Upper lobe of right lung (tissue), 1 donor: ENCODE measurements at regions not wholly inside any gene's neighbourhood (a gene's known extent, or its start where the extent isn't known, plus 50 kb on each side); places are given as distances from the start of the nearest gene placed in this dataset.

Experiments used
- ATAC-seq: fragments of 200-7000 bp; cut with Tn5 transposase; one replicate; pipeline ENCODE4 v1.9.1; 2020; ENCODE audit warnings: mild to moderate bottlenecking, moderate library complexity
- DNase-seq: peaks from one replicate; pipeline ENCODE4 v3.0.0-alpha.2; 2020
- H3K27ac ChIP-seq: fragments of 200-600 bp; one replicate; pipeline ENCODE4 v1.8.0; 2022
- H3K27me3 ChIP-seq: fragments of 200-600 bp; one replicate; pipeline ENCODE4 v1.8.0; 2022; ENCODE audit warnings: mild to moderate bottlenecking
- H3K36me3 ChIP-seq: fragments of 200-600 bp; one replicate; pipeline ENCODE4 v1.8.0; 2022
- H3K4me1 ChIP-seq: fragments of 200-600 bp; one replicate; pipeline ENCODE4 v1.8.0; 2022
- H3K4me3 ChIP-seq: fragments of 200-600 bp; one replicate; pipeline ENCODE4 v1.8.0; 2022; ENCODE audit warnings: mild to moderate bottlenecking
- H3K9me3 ChIP-seq: fragments of 200-600 bp; one replicate; pipeline ENCODE4 v1.8.0; 2022
- intact Hi-C: fragments of 100-400 bp; cut with DNase I; formaldehyde crosslinking; loops from one replicate; pipeline ENCODE4 v1.11.0; 2022
- TF ChIP-seq, protein P1 (sequence below): fragments of 200-600 bp; IDR thresholded peaks from one replicate; pipeline ENCODE4 v1.8.0; 2022; ENCODE audit warnings: antibody characterized with exemption
- donor health status: DM: no; HTN: yes; CAD: no; lungs with severe emphysema.

DNA sequence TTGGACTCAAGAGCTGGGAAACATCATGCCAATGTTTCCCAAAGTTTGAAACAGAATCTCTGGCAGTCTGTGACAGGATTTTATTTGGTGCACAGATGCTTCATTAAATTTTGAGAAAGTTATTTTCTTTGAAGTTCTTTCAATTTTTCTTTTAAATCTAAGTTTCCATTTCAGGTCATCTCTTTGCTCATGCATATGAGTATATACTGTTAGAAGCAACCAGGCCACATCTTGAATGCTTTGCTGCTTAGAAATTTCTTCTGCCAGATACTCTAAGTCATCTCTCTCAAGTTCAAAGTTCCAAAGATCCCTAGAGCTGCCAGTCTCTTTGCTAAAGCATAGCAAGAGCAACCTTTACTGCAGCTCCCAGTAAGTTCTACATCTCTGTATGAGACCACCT lies 59.1 kb upstream of the CCDC28A start:
- no peaks in the 10 kb centered on the region for H3K9me3 ChIP-seq
- no peak for DNase-seq
- TF ChIP-seq, protein P1, sequence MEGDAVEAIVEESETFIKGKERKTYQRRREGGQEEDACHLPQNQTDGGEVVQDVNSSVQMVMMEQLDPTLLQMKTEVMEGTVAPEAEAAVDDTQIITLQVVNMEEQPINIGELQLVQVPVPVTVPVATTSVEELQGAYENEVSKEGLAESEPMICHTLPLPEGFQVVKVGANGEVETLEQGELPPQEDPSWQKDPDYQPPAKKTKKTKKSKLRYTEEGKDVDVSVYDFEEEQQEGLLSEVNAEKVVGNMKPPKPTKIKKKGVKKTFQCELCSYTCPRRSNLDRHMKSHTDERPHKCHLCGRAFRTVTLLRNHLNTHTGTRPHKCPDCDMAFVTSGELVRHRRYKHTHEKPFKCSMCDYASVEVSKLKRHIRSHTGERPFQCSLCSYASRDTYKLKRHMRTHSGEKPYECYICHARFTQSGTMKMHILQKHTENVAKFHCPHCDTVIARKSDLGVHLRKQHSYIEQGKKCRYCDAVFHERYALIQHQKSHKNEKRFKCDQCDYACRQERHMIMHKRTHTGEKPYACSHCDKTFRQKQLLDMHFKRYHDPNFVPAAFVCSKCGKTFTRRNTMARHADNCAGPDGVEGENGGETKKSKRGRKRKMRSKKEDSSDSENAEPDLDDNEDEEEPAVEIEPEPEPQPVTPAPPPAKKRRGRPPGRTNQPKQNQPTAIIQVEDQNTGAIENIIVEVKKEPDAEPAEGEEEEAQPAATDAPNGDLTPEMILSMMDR, result no peak
- no peak overlapping the region for H3K4me3 ChIP-seq
- H3K36me3 ChIP-seq, result no peaks in the 10 kb centered on the region
- no peak for ATAC-seq
- intact Hi-C loops, result no loop called here
- no peaks in the 10 kb centered on the region for H3K27me3 ChIP-seq
- no peak overlapping the region for H3K27ac ChIP-seq
- peaks cover 2% of the 10 kb centered on the region for H3K4me1 ChIP-seq

DNA sequence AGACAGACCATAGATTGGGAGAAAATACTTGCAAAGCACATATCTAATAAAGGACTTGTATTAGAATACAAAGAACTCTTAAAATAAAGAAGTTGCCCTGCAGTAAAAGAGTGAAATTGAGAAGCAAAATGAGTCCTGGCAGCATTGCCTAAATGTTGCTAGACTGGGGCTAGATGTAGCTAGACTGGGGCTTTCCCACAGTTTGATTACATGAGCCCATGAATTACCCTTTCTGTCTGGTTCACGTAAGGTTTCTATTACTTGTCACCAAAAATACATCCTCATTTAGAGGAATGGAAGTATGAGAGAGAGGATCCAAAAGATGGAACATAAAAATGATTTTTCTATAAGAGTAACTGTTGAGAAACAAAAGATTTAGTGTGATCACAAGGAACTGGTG lies 57.6 kb upstream of the CCDC28A start:
- TF ChIP-seq, protein P1, result no peak
- Histone ChIP-seq H3K9me3 (no peaks in the 10 kb centered on the region), H3K27me3 (no peaks in the 10 kb centered on the region), H3K36me3 (no peaks in the 10 kb centered on the region), H3K4me1 (peaks cover 6% of the 10 kb centered on the region), H3K4me3 (no peak overlapping the region), H3K27ac (no peak overlapping the region)
- intact Hi-C loops, result no loop called here
- ATAC-seq, result no peak
- no peak for DNase-seq

DNA sequence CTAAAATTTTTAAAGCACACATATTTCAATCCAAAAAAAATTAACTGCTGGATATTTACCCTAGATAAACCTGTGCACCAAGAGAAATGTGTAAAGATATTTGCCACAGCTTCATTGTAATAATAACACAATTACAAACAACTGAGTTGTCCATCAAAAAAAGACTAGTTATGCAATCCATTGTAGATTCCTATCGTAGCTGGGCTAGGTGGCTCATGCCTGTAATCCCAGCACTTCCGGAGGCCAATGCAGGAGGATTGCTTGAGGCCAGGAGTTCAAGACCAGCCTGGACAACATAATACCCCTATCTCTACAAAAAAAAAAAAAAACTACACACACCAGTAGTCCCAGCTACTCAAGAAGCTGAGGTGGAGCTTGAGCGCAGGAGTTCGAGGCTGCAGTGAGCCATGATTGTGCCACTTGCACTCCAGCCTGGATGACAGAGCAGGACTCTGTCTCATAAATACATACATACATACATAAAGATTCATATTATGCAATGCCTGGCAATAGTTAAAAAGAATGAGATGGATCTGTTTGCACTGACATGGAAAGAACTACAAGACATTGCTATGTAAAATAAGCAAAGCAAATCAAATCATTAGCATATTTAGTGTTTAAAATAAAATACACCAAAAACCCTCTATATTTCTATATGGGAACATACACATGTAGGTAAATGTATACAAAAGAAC lies 56.5 kb upstream of the CCDC28A start:
- H3K36me3 ChIP-seq, result no peaks in the 10 kb centered on the region
- H3K4me3 ChIP-seq, result no peak overlapping the region
- H3K9me3 ChIP-seq, result no peaks in the 10 kb centered on the region
- no peak for ATAC-seq
- H3K4me1 ChIP-seq, result peaks cover 6% of the 10 kb centered on the region
- DNase-seq, result no peak
- intact Hi-C loops, result no loop called here
- H3K27me3 ChIP-seq, result no peaks in the 10 kb centered on the region
- H3K27ac ChIP-seq, result no peak overlapping the region
- TF ChIP-seq, protein P1, result no peak

DNA sequence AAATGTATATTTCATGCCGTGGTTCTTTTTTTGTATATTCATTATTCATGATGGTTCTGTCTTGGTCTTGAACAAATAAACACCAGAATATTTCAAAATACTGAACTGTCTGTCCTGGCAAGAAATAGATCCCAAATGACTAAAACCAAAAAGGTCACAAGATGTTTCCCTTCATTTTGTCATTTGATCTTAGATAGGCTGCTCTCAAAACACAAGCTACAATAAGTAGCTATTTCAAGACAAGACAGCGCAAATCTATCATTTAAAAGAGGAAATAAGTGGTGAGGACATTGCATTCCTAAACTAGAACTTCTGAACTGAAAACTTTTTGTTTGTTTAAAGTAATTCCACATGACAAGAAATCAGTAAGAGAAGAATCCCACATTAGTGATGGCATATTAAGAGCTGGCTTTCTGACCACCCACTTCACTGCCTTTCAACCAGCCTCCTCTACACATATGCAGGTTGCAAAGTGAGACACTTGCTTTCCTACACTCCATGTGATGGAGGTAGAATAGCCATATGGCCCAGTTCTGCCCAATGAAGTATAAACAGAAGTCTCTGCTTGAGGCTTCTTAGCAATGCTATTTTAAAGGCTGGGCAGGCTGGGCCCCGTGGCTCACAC lies 54.4 kb upstream of the CCDC28A start:
- intact Hi-C loops, result no loop called here
- DNase-seq (no peak), ATAC-seq (peak; percentile 47)
- H3K27ac ChIP-seq, result no peak overlapping the region
- no peak overlapping the region for H3K4me3 ChIP-seq
- no peaks in the 10 kb centered on the region for H3K36me3 ChIP-seq
- no peaks in the 10 kb centered on the region for H3K9me3 ChIP-seq
- TF ChIP-seq, protein P1, result no peak
- H3K27me3 ChIP-seq, result no peaks in the 10 kb centered on the region
- peaks cover 12% of the 10 kb centered on the region for H3K4me1 ChIP-seq

DNA sequence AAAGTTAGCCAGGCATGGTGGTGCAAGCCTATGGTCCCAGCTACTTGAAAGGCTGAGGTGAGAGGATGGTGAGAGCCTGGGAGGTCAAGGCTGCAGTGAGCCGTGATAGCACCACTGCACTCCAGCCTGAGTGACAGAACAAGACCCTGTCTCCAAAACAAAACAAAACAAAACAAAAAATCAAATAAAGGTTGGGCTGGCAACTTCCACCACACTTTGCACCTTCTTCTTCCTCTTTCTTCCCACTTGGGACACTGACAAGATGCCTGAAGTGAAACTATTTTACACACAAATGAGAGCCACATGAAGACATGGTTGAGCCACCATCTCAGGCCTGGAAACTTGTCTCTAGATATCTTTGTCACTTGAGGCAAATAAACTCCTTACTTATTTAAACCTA lies 53.8 kb upstream of the CCDC28A start:
- intact Hi-C loops, result no loop called here
- ATAC-seq, result peak; percentile 28
- TF ChIP-seq, protein P1, result no peak
- Histone ChIP-seq H3K27me3 (no peaks in the 10 kb centered on the region), H3K27ac (no peak overlapping the region), H3K36me3 (no peaks in the 10 kb centered on the region), H3K4me3 (no peak overlapping the region), H3K9me3 (no peaks in the 10 kb centered on the region), H3K4me1 (peaks cover 17% of the 10 kb centered on the region)
- DNase-seq, result no peak
